Vagina (tissue), 2 donors: ENCODE measurements at regions not wholly inside any gene's neighbourhood (a gene's known extent, or its start where the extent isn't known, plus 50 kb on each side); places are given as distances from the start of the nearest gene placed in this dataset.
"Not testable (repeated sequence)": the region's sequence is repeated elsewhere in the genome, so short reads cannot be mapped to it uniquely, and the experiment has no call there.

ENCODE experiments used
- DNase-seq, 2 donors: peaks; one replicate each; pipeline ENCODE4 v3.0.0-alpha.2; 2017; ENCODE audit errors: extremely low spot score in 2 of 2
- H3K27ac ChIP-seq: fragments of 200-600 bp; sonication (generic); one replicate; pipeline ENCODE4 v1.5.1; 2019
- H3K27me3 ChIP-seq: fragments of 200-600 bp; sonication (generic); one replicate; pipeline ENCODE4 v1.5.1; 2019
- H3K36me3 ChIP-seq, 2 donors: fragments of 200-600 bp; sonication (generic); one replicate each; pipeline ENCODE4 v1.5.1; 2017 to 2019
- H3K4me1 ChIP-seq: fragments of 200-600 bp; sonication (generic); one replicate; pipeline ENCODE4 v1.5.1; 2019
- H3K4me3 ChIP-seq, 2 donors: fragments of 200-600 bp; sonication (generic); 1 replicate in 1 of 2; 2 replicates in 1 of 2; pipeline ENCODE4 v1.5.1; 2016 to 2019
- H3K9me3 ChIP-seq: fragments of 200-600 bp; sonication (generic); one replicate; pipeline ENCODE4 v1.5.1; 2019
- CTCF ChIP-seq, 3 experiments: fragments of 450-650 bp in 2 of 3; fragments of 200-600 bp in 1 of 3; sonication (generic) in 1 of 3; IDR thresholded peaks; one replicate each; pipeline ENCODE4 v1.5.1; 2017 to 2019; ENCODE audit warnings: antibody characterized with exemption in 3 of 3, mild to moderate bottlenecking in 2 of 3, moderate library complexity in 2 of 3
- POLR2A ChIP-seq, 2 donors: fragments of 450-650 bp; IDR thresholded peaks; one replicate each; pipeline ENCODE4 v1.6.1; 2017; ENCODE audit warnings: antibody characterized with exemption in 2 of 2, mild to moderate bottlenecking in 2 of 2, moderate library complexity in 2 of 2
- POLR2AphosphoS5 ChIP-seq, 2 donors: sonication (generic); formaldehyde crosslinking; IDR thresholded peaks; one replicate each; pipeline ENCODE4 v1.9.0; 2017; ENCODE audit warnings: antibody characterized with exemption in 2 of 2, mild to moderate bottlenecking in 2 of 2, low read depth in 1 of 2; ENCODE audit not compliant: insufficient read depth in 1 of 2
- intact Hi-C: fragments of 100-400 bp; cut with DNase I; formaldehyde crosslinking; loops from one replicate; pipeline ENCODE4 v1.15.1; 2023

GRCh38 chr2:83802604-83803003 lies 656.5 kb downstream of the SUCLG1 start:
- no peak for DNase-seq
- H3K9me3 ChIP-seq: no peaks in the 10 kb centered on the region
- no peak overlapping the region for H3K4me3 ChIP-seq
- TF ChIP-seq POLR2A (IDR thresholded peaks at IDR 0.05) (no peak), POLR2AphosphoS5 (IDR thresholded peaks at IDR 0.05; ENCODE audit: insufficient read depth in 1 of 2, low read depth in 1 of 2) (no peak), CTCF (IDR thresholded peaks at IDR 0.05) (no peak)
- H3K27me3 ChIP-seq: no peaks in the 10 kb centered on the region
- no peaks in the 10 kb centered on the region for H3K36me3 ChIP-seq
- H3K4me1 ChIP-seq: no peaks in the 10 kb centered on the region
- intact Hi-C loops: no loop called here
- no peak overlapping the region for H3K27ac ChIP-seq

GRCh38 chr2:83795777-83796176 lies 663.3 kb downstream of the SUCLG1 start:
- intact Hi-C loops: no loop called here
- Histone ChIP-seq H3K9me3 (no peaks in the 10 kb centered on the region), H3K36me3 (no peaks in the 10 kb centered on the region), H3K27ac (no peak overlapping the region), H3K27me3 (no peaks in the 10 kb centered on the region), H3K4me3 (no peak overlapping the region), H3K4me1 (no peaks in the 10 kb centered on the region)
- TF ChIP-seq CTCF (IDR thresholded peaks at IDR 0.05) (no peak), POLR2A (IDR thresholded peaks at IDR 0.05) (no peak), POLR2AphosphoS5 (IDR thresholded peaks at IDR 0.05; ENCODE audit: insufficient read depth in 1 of 2, low read depth in 1 of 2) (no peak)
- DNase-seq: no peak

GRCh38 chr2:83790467-83790866 lies 668.6 kb downstream of the SUCLG1 start:
- intact Hi-C loops, H3K27me3 ChIP-seq, H3K36me3 ChIP-seq, H3K4me3 ChIP-seq, H3K9me3 ChIP-seq, DNase-seq, H3K27ac ChIP-seq, H3K4me1 ChIP-seq: not testable (repeated sequence)

- H3K36me3 ChIP-seq, H3K27ac ChIP-seq, H3K4me1 ChIP-seq, DNase-seq, intact Hi-C loops, H3K4me3 ChIP-seq, H3K27me3 ChIP-seq, H3K9me3 ChIP-seq: not testable (repeated sequence)
Observed at GRCh38 chr2:83789674-83790073, 669.4 kb downstream of the SUCLG1 start.

- H3K4me3 ChIP-seq, H3K27me3 ChIP-seq, H3K27ac ChIP-seq, H3K9me3 ChIP-seq, DNase-seq, H3K4me1 ChIP-seq, H3K36me3 ChIP-seq, intact Hi-C loops: not testable (repeated sequence)
Observed at GRCh38 chr2:83788938-83789566, 670.0 kb downstream of the SUCLG1 start.

- H3K36me3 ChIP-seq: no peaks in the 10 kb centered on the region
- H3K27ac ChIP-seq: no peak overlapping the region
- no peaks in the 10 kb centered on the region for H3K9me3 ChIP-seq
- no peak overlapping the region for H3K4me3 ChIP-seq
- TF ChIP-seq CTCF (IDR thresholded peaks at IDR 0.05): no peak
- TF ChIP-seq POLR2A (IDR thresholded peaks at IDR 0.05): no peak
- TF ChIP-seq POLR2AphosphoS5 (IDR thresholded peaks at IDR 0.05; ENCODE audit: insufficient read depth in 1 of 2, low read depth in 1 of 2): no peak
- no peaks in the 10 kb centered on the region for H3K27me3 ChIP-seq
- intact Hi-C loops: no loop called here
- no peak for DNase-seq
- no peaks in the 10 kb centered on the region for H3K4me1 ChIP-seq
Observed at GRCh38 chr2:83787189-83787588, 671.9 kb downstream of the SUCLG1 start.

- intact Hi-C loops: no loop called here
- Histone ChIP-seq H3K9me3 (no peaks in the 10 kb centered on the region), H3K4me1 (no peaks in the 10 kb centered on the region), H3K27ac (no peak overlapping the region), H3K36me3 (no peaks in the 10 kb centered on the region), H3K27me3 (no peaks in the 10 kb centered on the region), H3K4me3 (no peak overlapping the region)
- no peak for TF ChIP-seq CTCF (IDR thresholded peaks at IDR 0.05)
- no peak for TF ChIP-seq POLR2AphosphoS5 (IDR thresholded peaks at IDR 0.05; ENCODE audit: insufficient read depth in 1 of 2, low read depth in 1 of 2)
- TF ChIP-seq POLR2A (IDR thresholded peaks at IDR 0.05): no peak
- no peak for DNase-seq
Observed at GRCh38 chr2:83786140-83786539, 672.9 kb downstream of the SUCLG1 start.
